GM13977 (cell line): ENCODE measurements at regions not wholly inside any gene's neighbourhood (a gene's known extent, or its start where the extent isn't known, plus 50 kb on each side); places are given as distances from the start of the nearest gene placed in this dataset.

Experiments used
- DNase-seq: peaks from one replicate; pipeline ENCODE4 v3.0.0; 2012; ENCODE audit warnings: low spot score
- CTCF ChIP-seq: IDR thresholded peaks from 2 replicates; pipeline ENCODE4 v1.5.1; 2012; ENCODE audit warnings: mild to moderate bottlenecking, control low read depth; ENCODE audit not compliant: insufficient read depth; ENCODE audit errors: extremely low read depth, missing control alignments
- in situ Hi-C: fragments of 300-500 bp; cut with MboI; formaldehyde crosslinking; loops from one replicate; pipeline ENCODE4 v1.12.0; 2022; ENCODE audit warnings: low sequenced_read_pairs, low pct_unique_long_range_greater_than_20kb, mixed read lengths, inconsistent platforms; ENCODE audit not compliant: unreplicated experiment

GRCh38 chr2:7847321-7847720 is 834.5 kb upstream of the ID2 start:
- DNase-seq: no peak
- TF ChIP-seq CTCF: no peak
- in situ Hi-C loops: no loop called here

GRCh38 chr2:7849027-7849426 is 832.8 kb upstream of the ID2 start:
- no peak for DNase-seq

GRCh38 chr2:7849531-7849930 is 832.3 kb upstream of the ID2 start:
- no peak for DNase-seq
- no peak for TF ChIP-seq CTCF
- in situ Hi-C loops: no loop called here

More at GRCh38 chr2:7849027-7849426, 832.8 kb upstream of the ID2 start:
- TF ChIP-seq CTCF: no peak
- in situ Hi-C loops: no loop called here

GRCh38 chr2:7852546-7852945 is 829.3 kb upstream of the ID2 start:
- in situ Hi-C loops: no loop called here
- DNase-seq: no peak
- no peak for TF ChIP-seq CTCF

GRCh38 chr2:7857904-7858303 is 824.0 kb upstream of the ID2 start:
- in situ Hi-C loops: no loop called here
- no peak for DNase-seq
- no peak for TF ChIP-seq CTCF

- DNase-seq: no peak
- TF ChIP-seq CTCF: no peak
- in situ Hi-C loops: no loop called here
These were observed 823.2 kb upstream of the ID2 start for GRCh38 chr2:7858624-7859023.

GRCh38 chr2:7860693-7861092 is 821.2 kb upstream of the ID2 start:
- DNase-seq: no peak
- no peak for TF ChIP-seq CTCF
- in situ Hi-C loops: no loop called here
